Fibroblast of mammary gland (primary cell): ENCODE measurements at regions not wholly inside any gene's neighbourhood (a gene's known extent, or its start where the extent isn't known, plus 50 kb on each side); places are given as distances from the start of the nearest gene placed in this dataset.
"Not testable (repeated sequence)": the region's sequence is repeated elsewhere in the genome, so short reads cannot be mapped to it uniquely, and the experiment has no call there.

Source experiments
- DNase-seq: peaks from one replicate; pipeline ENCODE4 v3.0.0-alpha.2; 2010; ENCODE audit warnings: low read depth
- H3K4me3 ChIP-seq: 2 replicates; pipeline ENCODE4 v1.5.1; 2011; ENCODE audit warnings: low read depth, mild to moderate bottlenecking, low read length, moderate library complexity; ENCODE audit not compliant: control insufficient read depth
- TF ChIP-seq, protein P1 (sequence below): conservative IDR thresholded peaks from 2 replicates; pipeline ENCODE4 v1.5.1; 2011; ENCODE audit warnings: low read depth, low read length, inconsistent platforms; ENCODE audit not compliant: control insufficient read depth, insufficient read depth

DNA sequence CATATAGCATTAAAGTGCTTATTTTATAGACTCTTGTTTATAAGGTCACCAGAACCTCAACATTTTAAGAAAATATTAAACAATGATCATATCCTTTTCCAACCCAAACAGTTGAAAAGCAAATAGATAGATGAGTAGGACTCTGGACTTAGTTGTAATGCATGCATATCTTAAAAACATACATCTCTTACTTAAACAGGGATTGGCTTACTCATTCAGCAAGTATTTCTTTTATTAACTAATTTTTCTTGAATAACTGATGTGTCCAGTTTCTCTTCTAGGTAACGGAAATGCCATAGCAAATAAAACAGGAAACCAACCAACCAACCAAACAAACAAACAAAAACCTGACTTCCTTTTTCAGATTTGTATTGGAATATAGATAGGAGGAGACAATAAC, 70.9 kb upstream of the NBPF4 start:
- no peak overlapping the region for H3K4me3 ChIP-seq
- TF ChIP-seq, protein P1, sequence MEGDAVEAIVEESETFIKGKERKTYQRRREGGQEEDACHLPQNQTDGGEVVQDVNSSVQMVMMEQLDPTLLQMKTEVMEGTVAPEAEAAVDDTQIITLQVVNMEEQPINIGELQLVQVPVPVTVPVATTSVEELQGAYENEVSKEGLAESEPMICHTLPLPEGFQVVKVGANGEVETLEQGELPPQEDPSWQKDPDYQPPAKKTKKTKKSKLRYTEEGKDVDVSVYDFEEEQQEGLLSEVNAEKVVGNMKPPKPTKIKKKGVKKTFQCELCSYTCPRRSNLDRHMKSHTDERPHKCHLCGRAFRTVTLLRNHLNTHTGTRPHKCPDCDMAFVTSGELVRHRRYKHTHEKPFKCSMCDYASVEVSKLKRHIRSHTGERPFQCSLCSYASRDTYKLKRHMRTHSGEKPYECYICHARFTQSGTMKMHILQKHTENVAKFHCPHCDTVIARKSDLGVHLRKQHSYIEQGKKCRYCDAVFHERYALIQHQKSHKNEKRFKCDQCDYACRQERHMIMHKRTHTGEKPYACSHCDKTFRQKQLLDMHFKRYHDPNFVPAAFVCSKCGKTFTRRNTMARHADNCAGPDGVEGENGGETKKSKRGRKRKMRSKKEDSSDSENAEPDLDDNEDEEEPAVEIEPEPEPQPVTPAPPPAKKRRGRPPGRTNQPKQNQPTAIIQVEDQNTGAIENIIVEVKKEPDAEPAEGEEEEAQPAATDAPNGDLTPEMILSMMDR: no peak
- DNase-seq: no peak

DNA sequence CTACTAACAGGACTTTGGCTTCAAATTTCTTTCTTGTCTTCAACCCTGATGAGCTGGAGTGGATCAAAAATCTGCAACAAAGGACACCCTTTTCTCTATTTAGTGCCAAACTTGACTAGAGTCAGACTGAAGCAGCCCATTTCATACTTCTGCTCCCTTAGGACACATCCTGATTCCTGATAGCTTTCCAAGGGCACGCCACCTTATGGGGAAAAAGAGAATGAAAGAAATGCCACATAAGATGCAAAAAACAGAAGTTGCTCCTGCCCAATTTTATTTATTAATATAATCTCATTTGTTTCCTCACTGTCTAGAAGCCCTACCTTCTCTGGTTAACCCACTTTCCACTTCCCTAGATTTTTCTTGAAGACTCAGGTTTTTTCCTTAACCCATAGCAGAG, 72.7 kb upstream of the NBPF4 start:
- no peak overlapping the region for H3K4me3 ChIP-seq
- TF ChIP-seq, protein P1: peak; percentile 32
- peak; percentile 15 for DNase-seq

DNA sequence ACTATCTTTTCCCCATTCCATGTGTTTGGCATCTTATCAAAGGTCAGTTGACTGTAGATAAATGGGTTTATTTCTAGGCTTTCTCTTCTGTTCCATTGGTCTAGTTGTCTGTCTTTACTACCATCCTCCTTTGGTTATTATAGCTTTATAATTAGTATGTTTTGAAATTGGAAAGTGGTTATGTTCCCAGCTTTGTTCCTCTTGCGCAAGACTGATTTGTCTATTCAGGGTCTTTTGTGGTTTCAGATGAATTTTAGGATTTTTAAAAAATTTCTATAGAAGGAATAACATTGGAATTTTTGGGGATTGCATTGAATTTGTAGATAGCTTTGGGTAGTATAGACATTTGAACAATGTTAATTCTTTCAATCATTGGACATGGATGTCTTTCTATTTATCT, 77.0 kb upstream of the NBPF4 start:
- H3K4me3 ChIP-seq: no peak overlapping the region
- no peak for DNase-seq
- TF ChIP-seq, protein P1: no peak

DNA sequence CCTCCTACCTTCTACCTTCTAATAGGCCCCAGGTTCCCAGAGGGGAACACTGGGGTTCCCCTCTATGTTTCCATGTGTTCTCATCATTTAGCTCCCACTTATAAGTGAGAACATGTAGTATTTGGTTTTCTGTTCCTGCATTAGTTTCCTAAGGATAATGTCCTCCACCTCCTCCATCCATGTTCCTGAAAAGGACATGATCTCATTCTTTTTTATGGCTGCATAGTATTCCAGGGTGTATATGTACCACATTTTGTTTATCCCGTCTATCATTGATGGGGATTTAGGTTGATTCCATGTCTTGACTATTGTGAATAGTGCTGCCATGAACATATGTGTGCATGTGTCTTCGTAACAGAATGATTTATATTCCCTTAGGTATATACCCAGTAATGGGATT, 81.5 kb upstream of the NBPF4 start:
- H3K4me3 ChIP-seq, DNase-seq: not testable (repeated sequence)

DNA sequence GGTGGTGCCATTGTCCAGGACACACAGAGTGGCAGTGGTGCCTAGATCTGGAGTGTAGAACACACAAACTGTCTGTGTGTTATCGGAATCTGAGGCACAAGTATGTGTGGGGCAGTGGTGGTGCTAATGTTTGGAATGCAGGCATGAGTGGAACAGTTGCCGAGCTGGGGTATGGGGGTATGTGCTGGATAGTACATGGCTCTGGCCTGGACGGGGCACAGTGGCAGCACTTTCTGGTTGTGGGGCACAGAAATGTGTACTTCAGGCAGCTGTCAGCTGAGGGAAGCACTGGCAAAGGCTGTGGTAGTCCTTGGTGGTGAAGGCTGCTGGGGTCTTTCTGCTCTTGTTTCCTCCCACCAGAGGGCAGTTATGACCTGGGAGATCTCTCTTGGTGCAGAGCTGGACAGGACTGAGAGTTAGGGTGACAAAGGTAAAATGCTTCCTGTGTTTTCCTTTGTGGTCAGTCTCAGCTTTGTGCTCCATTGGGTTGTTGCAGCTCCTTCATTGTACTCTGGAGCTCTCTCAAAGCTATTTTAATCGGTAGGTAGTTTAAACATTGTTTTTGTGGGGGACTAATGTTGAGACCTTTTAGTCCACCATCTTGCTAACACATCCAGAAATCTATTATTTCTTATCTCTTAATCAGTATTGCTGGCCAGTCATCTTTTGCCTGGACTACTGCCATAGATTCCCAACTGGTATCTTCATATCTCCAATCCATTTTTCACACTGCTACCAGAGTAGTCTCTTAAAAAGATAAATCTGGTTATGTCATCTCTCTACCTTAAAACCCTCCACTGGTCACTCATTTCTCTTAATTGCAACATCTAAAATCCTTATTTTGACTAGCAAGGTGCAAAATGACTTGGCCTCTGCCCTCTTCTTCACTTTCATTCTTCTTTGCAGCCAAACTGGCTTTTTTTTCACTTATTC, 83.9 kb upstream of the NBPF4 start:
- no peak for DNase-seq
- H3K4me3 ChIP-seq: no peak overlapping the region
- TF ChIP-seq, protein P1: no peak

DNA sequence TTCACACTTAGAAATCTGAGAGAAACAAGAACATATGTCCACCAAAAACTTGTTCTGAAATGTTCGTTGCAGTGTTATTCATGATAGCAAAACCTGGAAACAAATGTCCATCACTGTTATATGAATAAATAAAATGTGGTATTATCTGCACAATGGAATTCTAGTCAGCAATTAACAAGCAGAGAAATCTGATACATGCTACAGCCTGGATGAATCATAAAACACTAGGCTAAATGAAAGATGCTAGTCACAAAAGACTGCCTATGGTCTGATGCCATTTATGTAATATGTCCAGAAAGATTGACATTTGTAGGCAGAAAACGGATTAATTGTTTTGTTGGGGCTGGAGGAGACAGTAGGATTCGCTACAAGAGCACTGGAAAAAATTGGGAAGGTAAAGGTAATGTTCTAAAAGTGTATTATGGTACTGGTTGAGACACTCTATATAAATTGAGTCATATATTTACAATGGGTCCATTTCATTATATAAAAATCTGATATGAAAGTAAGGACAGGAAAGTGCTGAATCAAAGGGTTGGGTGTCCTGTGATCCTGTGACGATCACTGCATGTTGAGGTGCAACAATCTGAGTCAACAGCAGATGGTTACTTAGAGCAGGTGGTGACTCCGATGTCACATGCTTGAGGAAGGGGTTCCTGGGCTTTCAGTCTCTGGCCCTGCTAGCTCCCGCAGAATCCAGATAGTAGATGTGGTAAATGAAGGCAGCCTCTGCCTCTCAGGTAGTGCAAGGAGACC, 102.1 kb upstream of the NBPF4 start:
- no peak overlapping the region for H3K4me3 ChIP-seq
- no peak for DNase-seq
- TF ChIP-seq, protein P1: no peak

DNA sequence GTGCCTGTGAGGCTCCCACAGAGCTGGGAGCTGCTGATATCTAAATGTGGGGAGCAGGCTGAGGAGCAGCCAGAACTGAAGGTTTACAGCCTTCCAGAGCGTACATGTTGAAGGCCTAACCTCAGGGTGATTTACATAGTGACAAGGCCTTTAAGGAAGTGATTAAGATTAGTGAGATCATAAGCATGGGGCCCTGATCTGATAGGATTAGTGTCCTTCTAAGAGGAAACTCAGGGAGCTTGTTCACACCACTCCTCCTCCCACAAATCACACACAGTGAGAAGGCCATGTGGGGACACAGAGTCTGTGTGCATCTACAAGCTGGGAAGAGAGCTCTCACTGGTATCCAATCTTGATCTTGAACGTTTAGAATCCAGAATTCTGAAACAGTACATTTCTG, 92.3 kb upstream of the NBPF6 start:
- TF ChIP-seq, protein P1: no peak
- no peak overlapping the region for H3K4me3 ChIP-seq
- DNase-seq: no peak

DNA sequence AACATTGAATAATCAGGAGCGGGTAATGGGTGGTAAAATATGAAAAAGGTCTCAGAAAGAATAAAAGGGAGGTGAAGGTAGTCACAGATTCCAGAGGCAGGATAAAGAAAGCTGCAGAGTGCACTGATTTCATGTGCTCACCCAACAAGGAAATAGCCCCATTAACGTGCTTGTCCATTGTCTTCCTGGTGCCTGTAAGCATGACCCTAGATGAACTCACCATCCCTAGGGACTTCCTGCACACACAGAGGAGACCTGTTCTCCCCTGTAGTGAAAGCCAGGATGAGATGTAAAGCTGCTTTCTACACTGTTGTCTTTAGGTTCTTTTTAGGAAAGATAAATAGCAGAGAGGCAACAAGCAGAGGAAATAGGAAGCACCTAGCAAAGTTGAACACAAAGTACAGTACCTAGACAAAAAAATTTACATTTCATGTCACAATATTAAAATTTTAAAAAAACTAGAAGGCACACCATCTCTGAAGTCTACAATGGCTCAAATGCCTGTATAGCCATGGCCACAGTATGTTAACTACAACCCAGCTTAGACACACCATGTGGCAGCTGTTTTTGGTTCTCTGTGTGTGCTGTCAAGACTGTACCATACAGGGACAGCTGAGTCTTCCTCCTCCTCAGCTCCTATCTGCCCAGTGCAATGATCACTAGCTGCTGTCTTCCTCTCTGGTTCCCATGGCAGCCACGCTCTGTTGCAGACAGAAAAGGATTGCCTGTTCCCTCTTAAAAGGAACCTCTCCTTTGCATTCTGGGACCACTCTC, 69.9 kb upstream of the NBPF6 start:
- H3K4me3 ChIP-seq, DNase-seq: not testable (repeated sequence)
